HG03558 (cell line): ENCODE measurements at regions not wholly inside any gene's neighbourhood (a gene's known extent, or its start where the extent isn't known, plus 50 kb on each side); places are given as distances from the start of the nearest gene placed in this dataset.
"Not testable (repeated sequence)": the region's sequence is repeated elsewhere in the genome, so short reads cannot be mapped to it uniquely, and the experiment has no call there.

Source experiments
- ATAC-seq: cut with Tn5 transposase; IDR thresholded peaks from one replicate; pipeline ENCODE4 v1.9.1; 2021; ENCODE audit warnings: moderate number of reproducible peaks; ENCODE audit not compliant: unreplicated experiment; ENCODE audit errors: extremely low read depth

GRCh38 chr10:38450372-38451057 is 356.4 kb downstream of the ZNF37A start:
- ATAC-seq: not testable (repeated sequence)

GRCh38 chr10:38451306-38451967 is 357.3 kb downstream of the ZNF37A start:
- ATAC-seq: not testable (repeated sequence)
